Inflammatory macrophage (primary cell): ENCODE measurements at regions not wholly inside any gene's neighbourhood (a gene's known extent, or its start where the extent isn't known, plus 50 kb on each side); places are given as distances from the start of the nearest gene placed in this dataset.
A peak's percentile ranks its signal among the peaks of the same experiment; 100 is the strongest.
"Not testable (repeated sequence)": the region's sequence is repeated elsewhere in the genome, so short reads cannot be mapped to it uniquely, and the experiment has no call there.

Source experiments
- DNase-seq, 2 donors: peaks; one replicate each; pipeline ENCODE4 v3.0.0-alpha.2; 2020 to 2022

- DNase-seq, result not testable (repeated sequence)
These were observed 159.4 kb upstream of the FRG2B start for GRCh38 chr10:133785846-133786602.

GRCh38 chr10:133785178-133785577, 158.6 kb upstream of the FRG2B start:
- DNase-seq, result not testable (repeated sequence)

DNA sequence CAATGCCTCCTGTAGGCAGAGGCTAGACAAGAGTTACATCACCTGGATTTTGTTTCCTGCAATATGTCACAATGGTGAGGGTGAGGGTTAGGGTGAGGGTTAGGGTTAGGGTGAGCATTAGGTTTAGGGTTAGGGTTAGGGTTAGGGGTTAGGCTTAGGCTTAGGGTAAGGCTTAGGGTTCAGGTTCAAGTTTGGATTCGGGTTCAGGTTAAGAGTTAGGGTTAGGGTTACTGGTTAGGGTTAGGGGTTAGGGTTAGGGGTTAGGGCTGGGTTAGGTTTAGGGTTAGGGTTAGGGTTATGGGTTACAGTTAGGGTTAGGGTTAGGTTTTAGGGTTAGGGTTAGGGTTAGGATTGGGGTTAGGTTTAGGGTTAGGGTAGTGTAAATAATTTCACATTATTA, 138.7 kb upstream of the FRG2B start:
- DNase-seq, result not testable (repeated sequence)

- not testable (repeated sequence) for DNase-seq
These were observed 138.2 kb upstream of the FRG2B start for GRCh38 chr10:133764823-133765209.

GRCh38 chr10:133763875-133764822, 137.6 kb upstream of the FRG2B start:
- peak in 1 of 2 donors; percentile 2 for DNase-seq

DNA sequence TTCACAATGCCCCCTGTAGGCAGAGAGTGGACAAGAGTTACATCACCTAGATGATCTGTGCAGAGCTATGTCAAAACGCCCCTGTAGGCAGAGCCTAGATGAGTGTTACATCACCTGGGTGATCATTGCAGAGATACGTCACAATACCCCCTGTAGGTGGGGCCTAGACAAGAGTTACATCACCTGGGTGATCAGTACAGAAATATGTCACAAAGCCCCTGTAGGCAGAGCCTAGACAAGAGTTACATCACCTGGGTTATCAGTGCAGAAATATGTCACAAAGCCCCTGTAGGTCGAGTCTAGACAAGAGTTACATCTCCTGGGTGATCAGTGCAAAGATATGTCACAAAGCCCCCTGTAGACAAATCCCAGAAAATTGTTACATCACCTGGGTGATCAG, 136.6 kb upstream of the FRG2B start:
- not testable (repeated sequence) for DNase-seq

DNA sequence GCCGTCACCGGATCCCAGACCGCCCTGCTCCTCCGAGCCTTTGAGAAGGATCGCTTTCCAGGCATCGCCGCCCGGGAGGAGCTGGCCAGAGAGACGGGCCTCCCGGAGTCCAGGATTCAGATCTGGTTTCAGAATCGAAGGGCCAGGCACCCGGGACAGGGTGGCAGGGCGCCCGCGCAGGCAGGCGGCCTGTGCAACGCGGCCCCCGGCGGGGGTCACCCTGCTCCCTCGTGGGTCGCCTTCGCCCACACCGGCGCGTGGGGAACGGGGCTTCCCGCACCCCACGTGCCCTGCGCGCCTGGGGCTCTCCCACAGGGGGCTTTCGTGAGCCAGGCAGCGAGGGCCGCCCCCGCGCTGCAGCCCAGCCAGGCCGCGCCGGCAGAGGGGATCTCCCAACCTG, 127.0 kb upstream of the FRG2B start:
- DNase-seq, result not testable (repeated sequence)
